GM18909 (cell line): ENCODE measurements at regions not wholly inside any gene's neighbourhood (a gene's known extent, or its start where the extent isn't known, plus 50 kb on each side); places are given as distances from the start of the nearest gene placed in this dataset.
"Not testable (repeated sequence)": the region's sequence is repeated elsewhere in the genome, so short reads cannot be mapped to it uniquely, and the experiment has no call there.

Experiments used
- ATAC-seq: cut with Tn5 transposase; IDR thresholded peaks from one replicate; pipeline ENCODE4 v1.9.1; 2021; ENCODE audit warnings: mild to moderate bottlenecking; ENCODE audit not compliant: unreplicated experiment, poor library complexity

DNA sequence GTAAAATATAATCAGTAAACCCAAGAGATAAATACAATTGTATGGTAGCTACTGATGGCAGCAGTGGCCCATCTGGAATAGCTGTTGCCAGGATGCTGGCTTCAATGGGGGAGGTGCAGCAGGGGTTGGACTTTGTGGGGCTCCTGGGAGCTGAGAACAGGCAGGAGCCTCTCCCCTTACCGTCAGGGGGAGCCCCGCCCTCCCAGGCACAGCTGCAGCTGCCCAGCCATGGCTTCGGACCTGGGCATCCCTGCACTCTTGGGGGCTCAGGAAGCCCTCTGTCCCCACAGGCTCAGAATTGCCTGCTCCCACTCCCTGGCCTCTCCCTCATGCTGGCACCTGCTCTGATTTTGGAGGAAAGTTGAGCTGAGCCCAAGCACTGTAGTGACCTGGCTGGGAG, 741.1 kb downstream of the CDH11 start:
- no peak for ATAC-seq

DNA sequence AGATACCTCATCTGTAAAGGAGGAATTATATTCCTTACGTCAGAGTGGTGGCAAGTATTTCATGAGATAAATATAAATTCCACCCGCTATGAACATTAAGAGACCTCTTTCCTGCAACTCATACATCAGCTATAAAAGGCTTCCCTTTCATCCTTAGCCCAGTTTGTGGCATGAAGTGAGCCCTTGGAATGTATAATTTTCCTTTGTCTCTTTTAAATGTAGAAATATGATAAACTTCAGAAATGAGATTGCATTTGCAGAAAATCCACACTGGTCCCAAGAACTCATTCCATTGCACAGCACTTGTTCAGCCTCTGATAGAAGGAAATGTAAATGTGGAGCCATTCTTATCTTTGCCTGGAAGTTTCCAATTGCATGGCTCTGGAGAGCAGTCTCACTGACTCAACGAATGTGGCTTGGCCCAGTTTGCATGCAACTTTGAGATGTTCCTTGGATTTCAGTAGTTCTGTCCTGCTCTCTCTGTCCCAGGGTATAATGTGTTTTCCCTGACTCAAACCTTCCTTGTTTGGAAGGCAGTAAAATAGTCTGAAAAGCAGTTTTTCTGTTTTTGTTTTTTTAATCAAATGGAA, 746.4 kb downstream of the CDH11 start:
- no peak for ATAC-seq

DNA sequence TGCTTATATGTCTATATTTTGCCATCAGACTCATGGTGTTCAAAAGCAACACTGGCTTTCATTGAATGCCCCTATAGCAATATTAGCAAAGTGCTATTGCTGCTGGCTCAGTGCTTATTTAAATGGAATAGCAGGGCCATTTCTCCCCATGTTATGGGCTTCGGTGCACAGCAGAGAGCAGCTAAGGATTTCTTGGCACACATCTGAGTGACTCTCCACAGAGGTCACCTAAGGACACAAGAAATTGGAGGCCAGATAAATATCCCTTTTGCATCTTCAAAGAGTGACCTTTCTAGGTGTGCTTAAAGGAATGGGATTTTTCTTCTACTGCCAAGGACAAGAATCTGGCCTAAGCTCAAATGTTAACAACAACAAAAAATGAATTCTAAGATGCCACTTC, 751.8 kb downstream of the CDH11 start:
- ATAC-seq: no peak

GRCh38 chr16:64365448-64365931, 756.4 kb downstream of the CDH11 start:
- no peak for ATAC-seq

GRCh38 chr16:64364894-64365293, 757.0 kb downstream of the CDH11 start:
- no peak for ATAC-seq

- ATAC-seq: no peak
Observed at GRCh38 chr16:64364416-64364815, 757.4 kb downstream of the CDH11 start.

DNA sequence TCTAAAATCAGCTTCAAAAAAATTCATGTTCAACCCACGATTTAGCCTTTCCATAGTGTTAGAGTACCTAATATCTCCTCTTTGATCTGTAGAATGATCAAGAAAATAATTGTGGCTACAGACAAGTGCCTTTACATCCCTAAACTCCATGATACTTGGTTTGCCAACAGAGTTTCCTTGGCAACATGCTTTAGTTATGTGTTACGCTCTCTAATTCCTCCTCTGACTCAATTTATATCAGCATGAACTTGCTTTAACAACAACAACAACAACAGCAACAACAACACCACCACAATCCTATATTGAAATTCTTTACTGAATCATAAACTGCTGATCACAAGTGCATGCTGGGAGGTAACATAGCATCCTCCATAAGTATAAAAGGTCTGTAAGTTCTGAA, 757.8 kb downstream of the CDH11 start:
- ATAC-seq: no peak

GRCh38 chr16:64363039-64363438, 758.8 kb downstream of the CDH11 start:
- ATAC-seq: no peak

DNA sequence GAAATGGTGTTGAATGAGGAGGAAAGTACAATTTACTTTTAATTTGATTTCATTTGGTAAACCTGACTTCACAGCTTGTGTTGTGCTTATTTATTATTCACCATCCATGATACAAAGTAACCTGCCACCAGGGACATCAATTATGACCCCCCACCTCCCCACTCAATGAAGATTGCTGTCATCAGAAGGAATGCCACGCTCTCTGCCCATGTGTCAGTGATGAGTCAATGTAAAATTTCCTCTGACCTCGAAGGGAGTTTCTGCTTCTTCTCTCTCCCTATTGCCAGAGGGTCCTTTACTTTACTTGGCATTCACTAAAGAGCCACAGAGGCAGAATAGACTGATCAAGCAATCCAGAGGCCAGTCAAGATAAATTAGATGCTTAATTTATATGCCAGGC, 759.7 kb downstream of the CDH11 start:
- no peak for ATAC-seq

DNA sequence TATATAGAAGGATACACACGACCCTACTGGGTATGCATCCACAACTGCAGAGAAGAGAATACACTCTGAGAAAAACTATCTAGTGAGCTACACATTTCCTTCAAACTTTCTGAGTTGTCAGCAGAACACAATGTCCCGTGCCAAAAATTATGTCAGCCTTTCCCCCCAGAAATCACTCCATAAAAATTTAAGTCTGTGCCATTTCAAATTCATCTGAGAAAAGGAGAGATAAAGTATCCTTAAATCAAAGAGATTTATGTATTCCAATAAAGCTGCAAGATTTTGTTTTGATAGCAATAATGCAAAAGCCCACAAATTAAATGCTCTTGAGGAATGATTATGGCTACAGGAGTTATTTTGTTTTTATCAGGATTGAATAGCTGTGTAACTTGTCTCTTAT, 760.1 kb downstream of the CDH11 start:
- ATAC-seq: no peak

DNA sequence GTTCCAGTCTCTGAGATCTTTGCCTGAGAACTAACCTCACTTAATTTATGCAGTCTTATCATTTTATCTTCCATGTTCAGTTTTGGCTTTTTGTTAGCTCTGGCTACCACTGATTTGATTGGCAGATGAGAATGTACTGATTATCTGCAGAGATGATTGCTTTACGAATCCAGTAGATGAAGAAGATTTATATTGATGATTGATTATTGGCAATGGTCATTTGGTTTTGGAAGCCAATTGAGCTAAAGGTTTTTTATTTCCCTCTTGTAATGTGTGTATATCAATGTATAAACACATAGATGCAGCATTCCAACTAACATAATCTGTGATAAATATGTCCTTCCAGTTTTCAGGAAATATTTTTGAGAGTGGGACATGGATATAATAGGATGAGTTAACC, 763.6 kb downstream of the CDH11 start:
- no peak for ATAC-seq

GRCh38 chr16:64356267-64356666, 765.6 kb downstream of the CDH11 start:
- no peak for ATAC-seq

GRCh38 chr16:64352246-64352645, 769.6 kb downstream of the CDH11 start:
- no peak for ATAC-seq

- no peak for ATAC-seq
Observed at GRCh38 chr16:64351121-64351520, 770.7 kb downstream of the CDH11 start.

DNA sequence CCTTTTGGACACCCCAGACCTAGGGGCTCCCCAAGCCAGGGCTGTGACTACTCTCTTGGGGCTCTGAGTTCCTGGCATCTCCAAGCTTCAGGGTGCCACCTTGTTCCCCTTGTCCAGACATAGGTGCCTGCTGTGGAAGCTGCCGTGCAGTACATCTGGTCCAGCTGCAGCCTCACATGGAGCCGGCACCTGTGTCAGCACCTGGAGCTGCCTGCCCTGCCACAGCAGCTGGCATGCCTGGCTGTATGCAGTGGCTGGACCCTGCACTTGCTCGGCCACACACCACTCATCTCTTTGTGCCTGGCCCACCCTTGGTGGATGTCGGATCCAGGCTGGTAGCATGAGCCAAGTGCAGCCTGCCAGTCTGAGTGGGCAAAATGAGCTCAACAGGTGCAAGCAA, 775.8 kb downstream of the CDH11 start:
- no peak for ATAC-seq

- no peak for ATAC-seq
Observed at GRCh38 chr16:64345142-64345541, 776.7 kb downstream of the CDH11 start.

DNA sequence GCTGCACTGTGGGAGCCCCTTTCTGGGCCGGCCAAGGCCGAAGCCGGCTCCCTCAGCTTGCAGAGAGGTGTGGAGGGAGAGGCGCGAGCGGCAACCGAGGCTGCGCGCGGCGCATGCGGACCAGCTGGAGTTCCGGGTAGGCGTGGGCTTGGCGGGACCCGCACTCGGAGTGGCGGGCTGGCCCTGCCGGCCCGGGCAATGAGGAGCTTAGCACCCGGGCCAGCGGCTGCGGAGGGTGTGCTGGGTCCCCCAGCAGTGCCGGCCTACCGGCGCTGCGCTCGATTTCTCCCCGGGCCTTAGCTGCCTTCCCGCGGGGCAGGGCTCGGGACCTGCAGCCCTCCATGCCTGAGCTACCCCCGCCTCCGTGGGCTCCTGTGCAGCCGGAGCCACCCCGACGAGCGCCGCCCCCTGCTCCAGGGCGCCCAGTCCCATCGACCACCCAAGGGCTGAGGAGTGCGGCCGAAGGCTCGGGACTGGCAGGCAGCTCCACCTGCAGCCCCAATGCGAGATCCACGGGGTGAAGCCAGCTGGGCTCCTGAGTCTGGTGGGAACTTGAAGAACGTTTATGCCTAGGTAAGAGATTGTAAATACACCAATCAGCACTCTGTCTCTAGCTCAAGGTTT, 777.9 kb downstream of the CDH11 start:
- not testable (repeated sequence) for ATAC-seq

DNA sequence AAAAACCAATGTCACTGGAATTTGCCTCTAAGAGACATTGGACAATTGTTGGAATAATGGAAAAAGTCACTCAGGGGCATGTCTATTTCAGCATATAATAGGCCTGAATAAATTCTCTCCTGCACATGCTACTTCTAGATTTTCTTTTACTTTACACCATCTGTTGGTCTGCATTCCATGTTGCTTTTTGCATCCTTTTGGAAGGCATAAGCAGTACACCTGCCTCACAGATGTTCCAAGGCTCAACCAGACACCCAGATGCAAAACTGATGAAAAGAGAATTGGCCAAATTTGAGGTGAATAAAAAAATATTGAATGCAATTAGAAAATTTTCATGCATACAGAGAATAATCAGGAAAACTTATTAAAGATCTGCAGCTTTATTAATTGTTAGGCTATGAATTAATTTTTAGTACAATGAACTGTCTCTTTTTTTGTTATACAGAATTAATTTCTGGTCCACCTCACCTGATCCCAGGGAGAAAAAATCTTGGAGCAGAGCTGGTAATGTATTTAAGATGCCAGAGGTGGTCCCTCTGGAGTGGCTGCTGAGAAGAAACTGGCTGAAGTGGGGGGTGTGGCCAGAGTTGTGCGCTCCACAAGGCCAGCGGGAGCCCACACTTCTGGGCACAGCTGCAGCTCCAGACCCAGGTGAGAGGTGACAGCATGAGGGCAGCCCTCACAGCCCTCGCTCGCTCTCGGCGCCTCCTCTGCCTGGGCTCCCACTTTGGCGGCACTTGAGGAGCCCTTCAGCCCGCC, 778.6 kb downstream of the CDH11 start:
- no peak for ATAC-seq

- ATAC-seq: not testable (repeated sequence)
Observed at GRCh38 chr16:64341336-64341735, 780.5 kb downstream of the CDH11 start.

DNA sequence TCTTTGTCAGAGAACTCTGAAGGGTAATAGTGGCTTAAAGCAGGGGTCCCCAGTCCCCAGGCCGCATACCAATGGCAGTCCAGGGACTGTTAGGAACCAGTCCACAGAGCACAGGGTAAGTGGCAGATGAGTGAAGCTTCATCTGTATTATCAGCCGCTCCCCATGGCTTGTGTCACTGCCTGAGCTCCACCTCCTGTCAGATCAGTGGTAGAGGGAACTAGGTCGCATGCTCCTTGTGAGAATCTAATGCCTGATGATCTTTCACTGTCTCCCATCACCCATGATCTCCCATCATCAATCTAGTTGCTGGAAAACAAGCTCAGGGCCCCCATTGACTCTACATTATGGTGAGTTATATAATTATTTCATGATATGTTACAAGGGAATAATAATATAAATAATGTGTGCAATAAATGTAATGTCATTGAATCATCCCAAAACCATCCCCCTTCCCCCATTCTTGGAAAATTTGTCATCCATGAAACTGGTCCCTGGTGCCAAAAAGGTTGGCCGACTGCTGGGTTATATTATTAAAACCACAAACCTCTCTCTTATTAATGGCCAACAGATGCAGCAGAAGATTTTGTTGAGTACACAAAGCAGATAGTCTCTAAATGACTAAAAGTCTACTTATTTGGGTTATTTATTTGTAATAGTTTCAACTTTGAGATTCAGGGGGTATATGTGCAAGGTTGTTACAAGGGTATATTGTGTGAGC, 782.7 kb downstream of the CDH11 start:
- no peak for ATAC-seq

- no peak for ATAC-seq
Observed at GRCh38 chr16:64321881-64322280, 800.0 kb downstream of the CDH11 start.
